ENCODE measurements at regions not wholly inside any gene's neighbourhood (a gene's known extent, or its start where the extent isn't known, plus 50 kb on each side); places are given as distances from the start of the nearest gene placed in this dataset.

DNA sequence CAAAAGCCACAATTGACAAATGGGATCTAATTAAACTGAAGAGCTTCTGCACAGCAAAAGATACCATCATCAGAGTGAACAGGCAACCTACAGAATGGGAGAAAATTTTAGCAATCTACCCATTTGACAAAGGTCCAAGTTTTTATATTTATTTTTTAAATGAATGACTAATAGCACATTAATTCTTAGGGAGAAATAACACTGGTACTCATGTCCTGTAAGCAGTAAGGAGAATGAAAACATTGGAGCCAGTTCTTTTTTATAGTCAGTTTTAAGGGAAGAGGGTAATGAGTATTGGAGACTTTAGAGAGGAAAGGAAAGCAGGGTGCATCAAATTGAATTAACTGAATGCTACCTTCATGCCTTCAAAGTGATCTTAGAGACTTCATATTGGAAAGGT, 404.7 kb upstream of the TGFBR2 start:
- Histone ChIP-seq H2AFZ (ENCODE audit: low read length) (no peak overlapping the region), H4K8ac (ENCODE audit: extremely low read depth, insufficient read depth, low read length) (no peak overlapping the region), H2BK12ac (ENCODE audit: low read depth, low read length) (no peak overlapping the region), H3K79me1 (ENCODE audit: low read depth, low read length) (no peaks in the 10 kb centered on the region), H3K4ac (replicated peaks; ENCODE audit: insufficient read length, low read depth, low read length) (no peak overlapping the region), H3K27ac (ENCODE audit: low read depth, low read length) (no peak overlapping the region), H3K27me3 (replicated peaks in 1 of 4; ENCODE audit: control insufficient read depth in 3 of 4, extremely low read depth in 1 of 4, insufficient read depth in 3 of 4, low read length in 3 of 4) (no peaks in the 10 kb centered on the region), H3K9me3 (ENCODE audit: insufficient read depth in 2 of 2, low read depth in 1 of 2, low read length in 1 of 2) (no peaks in the 10 kb centered on the region), H3K14ac (ENCODE audit: insufficient read length) (no peak overlapping the region), H3K4me3 (ENCODE audit: extremely low read depth in 1 of 4, insufficient read depth in 2 of 4, low read depth in 3 of 4, low read length in 4 of 4) (no peak overlapping the region), H2BK5ac (ENCODE audit: low read depth, low read length) (no peak overlapping the region), H3K36me3 (ENCODE audit: control insufficient read depth in 2 of 4, insufficient read depth in 4 of 4, low read length in 3 of 4) (no peaks in the 10 kb centered on the region), H3K23me2 (ENCODE audit: low read depth, low read length) (no peaks in the 10 kb centered on the region), H4K91ac (replicated peaks; ENCODE audit: insufficient read length, low read length) (no peak overlapping the region), H4K20me1 (replicated peaks in 1 of 2; ENCODE audit: control insufficient read depth in 1 of 2, insufficient read depth in 2 of 2, low read length in 2 of 2) (no peaks in the 10 kb centered on the region), H3K18ac (ENCODE audit: extremely low read depth, low read length) (no peak overlapping the region), H2BK20ac (ENCODE audit: low read length) (no peak overlapping the region), H3K4me2 (ENCODE audit: insufficient read depth in 1 of 2, low read depth in 2 of 2, low read length in 2 of 2) (no peak overlapping the region), H3K23ac (ENCODE audit: insufficient read length) (no peak overlapping the region), H3K4me1 (replicated peaks in 1 of 4; ENCODE audit: control insufficient read depth in 3 of 4, insufficient read depth in 4 of 4, low read length in 3 of 4) (no peaks in the 10 kb centered on the region), H3K9ac (replicated peaks in 1 of 4; ENCODE audit: extremely low read depth in 1 of 4, low read depth in 3 of 4, low read length in 3 of 4) (no peak overlapping the region), H2AK5ac (ENCODE audit: low read depth, low read length) (no peak overlapping the region), H4K5ac (ENCODE audit: insufficient read length, low read depth, low read length) (no peak overlapping the region), H3K79me2 (ENCODE audit: control insufficient read depth in 1 of 2, insufficient read depth in 2 of 2, low read length in 2 of 2) (no peaks in the 10 kb centered on the region), H3K56ac (replicated peaks; ENCODE audit: insufficient read length, low read depth, low read length) (no peak overlapping the region), H2BK15ac (ENCODE audit: low read length) (no peak overlapping the region), H2BK120ac (replicated peaks; ENCODE audit: low read depth, low read length) (no peak overlapping the region)
- FAIRE-seq (no peak), DNase-seq (ENCODE audit: low read depth in 1 of 2, low spot score in 2 of 2) (no peak)
- ChIA-PET CTCF (ENCODE audit: partially characterized antibody) (interaction anchor here (1.0 kb wide), 1 partner anchor 34 kb away, joined by 3 read pairs; no protein-coding TSS in a partner anchor), POLR2A (ENCODE audit: partially characterized antibody) (no interaction called here)
- TF ChIP-seq, protein P1, sequence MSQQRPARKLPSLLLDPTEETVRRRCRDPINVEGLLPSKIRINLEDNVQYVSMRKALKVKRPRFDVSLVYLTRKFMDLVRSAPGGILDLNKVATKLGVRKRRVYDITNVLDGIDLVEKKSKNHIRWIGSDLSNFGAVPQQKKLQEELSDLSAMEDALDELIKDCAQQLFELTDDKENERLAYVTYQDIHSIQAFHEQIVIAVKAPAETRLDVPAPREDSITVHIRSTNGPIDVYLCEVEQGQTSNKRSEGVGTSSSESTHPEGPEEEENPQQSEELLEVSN (IDR thresholded peaks at IDR 0.05): no peak
- TF ChIP-seq SP2 (IDR thresholded peaks at IDR 0.05; ENCODE audit: low read length): no peak
- TF ChIP-seq MAFK (IDR thresholded peaks at IDR 0.05; ENCODE audit: low read depth, low read length): no peak
- no peak for TF ChIP-seq TEAD4 (IDR thresholded peaks at IDR 0.05; ENCODE audit: low read depth, low read length)
- no peak for TF ChIP-seq NRF1 (IDR thresholded peaks at IDR 0.05; ENCODE audit: low read depth, low read length)
- no peak for TF ChIP-seq SIX5 (IDR thresholded peaks at IDR 0.05; ENCODE audit: low read depth, low read length)
- no peak for TF ChIP-seq POLR2AphosphoS5 (IDR thresholded peaks at IDR 0.05; ENCODE audit: low read depth, low read length)
- TF ChIP-seq, protein P2, sequence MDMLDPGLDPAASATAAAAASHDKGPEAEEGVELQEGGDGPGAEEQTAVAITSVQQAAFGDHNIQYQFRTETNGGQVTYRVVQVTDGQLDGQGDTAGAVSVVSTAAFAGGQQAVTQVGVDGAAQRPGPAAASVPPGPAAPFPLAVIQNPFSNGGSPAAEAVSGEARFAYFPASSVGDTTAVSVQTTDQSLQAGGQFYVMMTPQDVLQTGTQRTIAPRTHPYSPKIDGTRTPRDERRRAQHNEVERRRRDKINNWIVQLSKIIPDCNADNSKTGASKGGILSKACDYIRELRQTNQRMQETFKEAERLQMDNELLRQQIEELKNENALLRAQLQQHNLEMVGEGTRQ (IDR thresholded peaks at IDR 0.05; ENCODE audit: low read length): no peak
- TF ChIP-seq SIRT6 (IDR thresholded peaks at IDR 0.05; ENCODE audit: low read length): no peak
- no peak for TF ChIP-seq KDM1A (IDR thresholded peaks at IDR 0.05; ENCODE audit: borderline replicate concordance, low read length)
- TF ChIP-seq CBX5 (IDR thresholded peaks at IDR 0.05; ENCODE audit: low read depth, low read length): no peak
- no peak for TF ChIP-seq TCF12 (IDR thresholded peaks at IDR 0.05; ENCODE audit: low read depth, low read length)
- TF ChIP-seq POU5F1 (IDR thresholded peaks at IDR 0.05; ENCODE audit: low read depth, low read length): no peak
- TF ChIP-seq EZH2 (IDR thresholded peaks at IDR 0.05; ENCODE audit: low read depth, low read length, severe bottlenecking): no peak
- no peak for TF ChIP-seq ASH2L (IDR thresholded peaks at IDR 0.05; ENCODE audit: low read length)
- no peak for TF ChIP-seq SIN3A (conservative IDR thresholded peaks at IDR 0.05 in 1 of 2, IDR thresholded peaks at IDR 0.05 in 1 of 2; ENCODE audit: low read depth in 1 of 2, low read length in 2 of 2)
